Fibroblast of lung (primary cell): ENCODE measurements at regions not wholly inside any gene's neighbourhood (a gene's known extent, or its start where the extent isn't known, plus 50 kb on each side); places are given as distances from the start of the nearest gene placed in this dataset.

Experiments
- DNase-seq, 2 donors: peaks; one replicate each; pipeline versions ENCODE4 v3.0.0 to v3.0.0-alpha.2; 2010; ENCODE audit warnings: low read depth in 2 of 2
- H2AFZ ChIP-seq: 2 replicates; pipeline ENCODE4 v1.5.1; 2012; ENCODE audit warnings: low read length, control low read depth, inconsistent platforms
- H3K27ac ChIP-seq: 2 replicates; pipeline ENCODE4 v1.5.1; 2011; ENCODE audit warnings: low read length, control low read depth; ENCODE audit not compliant: insufficient read depth
- H3K27me3 ChIP-seq: 2 replicates; pipeline ENCODE4 v1.5.1; 2011; ENCODE audit warnings: mild to moderate bottlenecking, low read length; ENCODE audit not compliant: control insufficient read depth, insufficient read depth
- H3K36me3 ChIP-seq: 2 replicates; pipeline ENCODE4 v1.5.1; 2011; ENCODE audit warnings: low read length; ENCODE audit not compliant: control insufficient read depth, insufficient read depth
- H3K4me1 ChIP-seq: 2 replicates; pipeline ENCODE4 v1.5.1; 2011; ENCODE audit warnings: low read length; ENCODE audit not compliant: control insufficient read depth, insufficient read depth; ENCODE audit errors: extremely low read depth
- H3K4me2 ChIP-seq: 2 replicates; pipeline ENCODE4 v1.5.1; 2011; ENCODE audit warnings: low read length, control low read depth; ENCODE audit not compliant: insufficient read depth; ENCODE audit errors: extremely low read depth
- H3K4me3 ChIP-seq, 4 experiments: fragments of 200-600 bp in 1 of 4; sonication (generic) in 1 of 4; replicated peaks in 1 of 4; 2 replicates each; pipeline ENCODE4 v1.5.1; 2011 to 2016; ENCODE audit warnings: low read length in 4 of 4, low read depth in 3 of 4, mild to moderate bottlenecking in 3 of 4, control low read depth in 2 of 4, inconsistent platforms in 1 of 4, mixed read lengths in 1 of 4; ENCODE audit not compliant: insufficient read depth in 1 of 4; ENCODE audit errors: control extremely low read depth in 1 of 4
- H3K79me2 ChIP-seq: 2 replicates; pipeline ENCODE4 v1.5.1; 2012; ENCODE audit warnings: mild to moderate bottlenecking, low read length, inconsistent platforms; ENCODE audit not compliant: control insufficient read depth, insufficient read depth
- H3K9ac ChIP-seq: 2 replicates; pipeline ENCODE4 v1.5.1; 2011; ENCODE audit warnings: mild to moderate bottlenecking, low read length, control low read depth; ENCODE audit not compliant: insufficient read depth
- H3K9me3 ChIP-seq: 2 replicates; pipeline ENCODE4 v1.5.1; 2012; ENCODE audit warnings: low read depth, low read length; ENCODE audit not compliant: control insufficient read depth, insufficient read depth
- H4K20me1 ChIP-seq: 2 replicates; pipeline ENCODE4 v1.5.1; 2011; ENCODE audit warnings: low read length; ENCODE audit not compliant: control insufficient read depth, insufficient read depth; ENCODE audit errors: extremely low read depth
- CTCF ChIP-seq, 2 donors: IDR thresholded peaks in 1 of 2; conservative IDR thresholded peaks in 1 of 2; 1 replicate in 1 of 2; 2 replicates in 1 of 2; pipeline ENCODE4 v1.5.1; 2011 to 2012; ENCODE audit warnings: low read length in 2 of 2, control low read depth in 1 of 2, inconsistent platforms in 1 of 2, low read depth in 1 of 2, mild to moderate bottlenecking in 1 of 2
- EZH2 ChIP-seq: IDR thresholded peaks from 2 replicates; pipeline ENCODE4 v1.5.1; 2012; ENCODE audit warnings: low read length, control low read depth, mild to moderate bottlenecking; ENCODE audit errors: missing control alignments

GRCh38 chr11:45471266-45471665 lies 185.1 kb upstream of the SYT13 start:
- Histone ChIP-seq H3K27ac (no peak overlapping the region), H3K79me2 (no peaks in the 10 kb centered on the region), H4K20me1 (no peaks in the 10 kb centered on the region), H3K4me2 (no peak overlapping the region), H2AFZ (no peak overlapping the region), H3K36me3 (no peaks in the 10 kb centered on the region), H3K9me3 (no peaks in the 10 kb centered on the region), H3K9ac (no peak overlapping the region), H3K4me1 (no peaks in the 10 kb centered on the region), H3K4me3 (no peak overlapping the region), H3K27me3 (no peaks in the 10 kb centered on the region)
- TF ChIP-seq EZH2: no peak
- TF ChIP-seq CTCF (conservative IDR thresholded peaks at IDR 0.05 in 1 of 2, IDR thresholded peaks at IDR 0.05 in 1 of 2; ENCODE audit: low read depth in 1 of 2, low read length in 2 of 2): no peak
- DNase-seq: no peak

- no peaks in the 10 kb centered on the region for H3K4me1 ChIP-seq
- no peak overlapping the region for H3K4me2 ChIP-seq
- no peak overlapping the region for H3K9ac ChIP-seq
- H2AFZ ChIP-seq: no peak overlapping the region
- H3K4me3 ChIP-seq: no peak overlapping the region
- no peaks in the 10 kb centered on the region for H3K36me3 ChIP-seq
- H3K79me2 ChIP-seq: no peaks in the 10 kb centered on the region
- no peaks in the 10 kb centered on the region for H3K9me3 ChIP-seq
- no peak overlapping the region for H3K27ac ChIP-seq
- no peak for TF ChIP-seq CTCF (conservative IDR thresholded peaks at IDR 0.05 in 1 of 2, IDR thresholded peaks at IDR 0.05 in 1 of 2; ENCODE audit: low read depth in 1 of 2, low read length in 2 of 2)
- TF ChIP-seq EZH2: no peak
- no peak for DNase-seq
- no peaks in the 10 kb centered on the region for H3K27me3 ChIP-seq
- no peaks in the 10 kb centered on the region for H4K20me1 ChIP-seq
These were observed 184.6 kb upstream of the SYT13 start for GRCh38 chr11:45470794-45471167.

- Histone ChIP-seq H3K79me2 (no peaks in the 10 kb centered on the region), H3K4me3 (no peak overlapping the region), H2AFZ (no peak overlapping the region), H3K9ac (no peak overlapping the region), H3K4me1 (no peaks in the 10 kb centered on the region), H4K20me1 (no peaks in the 10 kb centered on the region), H3K27ac (no peak overlapping the region), H3K9me3 (no peaks in the 10 kb centered on the region), H3K4me2 (no peak overlapping the region), H3K36me3 (no peaks in the 10 kb centered on the region), H3K27me3 (no peaks in the 10 kb centered on the region)
- DNase-seq: peak; percentile 16 to 37
- TF ChIP-seq EZH2 (no peak), CTCF (conservative IDR thresholded peaks at IDR 0.05 in 1 of 2, IDR thresholded peaks at IDR 0.05 in 1 of 2; ENCODE audit: low read depth in 1 of 2, low read length in 2 of 2) (no peak)
These were observed 184.1 kb upstream of the SYT13 start for GRCh38 chr11:45470151-45470793.
